Panc1 (cell line): ENCODE measurements at regions not wholly inside any gene's neighbourhood (a gene's known extent, or its start where the extent isn't known, plus 50 kb on each side); places are given as distances from the start of the nearest gene placed in this dataset.

Experiments used
- ATAC-seq: fragments of 200-7000 bp; cut with Tn5 transposase; 2 replicates; pipeline ENCODE4 v1.9.1; 2020; ENCODE audit warnings: mild to moderate bottlenecking, moderate library complexity
- BruUV-seq: library from RNA; stranded (reverse); fragments of 400-500 nt; replicated peaks from 2 replicates; lab custom pipeline; 2021; lab: Mats Ljungman, UMichigan
- CTCF ChIA-PET: fragments of 300-600 bp; sonication (Branson Sonifier 250); formaldehyde crosslinking; loops from one replicate; lab custom pipeline; 2022; ENCODE audit warnings: antibody characterized with exemption; lab: Charles Lee
- POLR2A ChIA-PET: fragments of 300-600 bp; sonication (Branson Sonifier 250); formaldehyde crosslinking; loops from one replicate; lab custom pipeline; 2022; ENCODE audit warnings: antibody characterized with exemption; lab: Charles Lee
- DNase-seq: peaks from one replicate; pipeline ENCODE4 v3.0.0-alpha.2; 2010; ENCODE audit warnings: low read depth, low spot score
- H3K27ac ChIP-seq: 2 replicates; pipeline ENCODE4 v1.5.1; 2011; ENCODE audit warnings: mild to moderate bottlenecking, low read length, inconsistent platforms
- H3K27me3 ChIP-seq: fragments of 200-500 bp; sonication (Bioruptor generic); 2 replicates; pipeline ENCODE4 v1.6.0; 2014; ENCODE audit warnings: low read length, inconsistent platforms; ENCODE audit not compliant: control insufficient read depth, insufficient read depth
- H3K36me3 ChIP-seq: fragments of 200-500 bp; sonication (Bioruptor generic); 2 replicates; pipeline ENCODE4 v1.5.1; 2014; ENCODE audit warnings: inconsistent platforms, mild to moderate bottlenecking, low read length, moderate library complexity; ENCODE audit not compliant: control insufficient read depth, insufficient read depth
- H3K4me1 ChIP-seq: 2 replicates; pipeline ENCODE4 v1.5.1; 2011; ENCODE audit warnings: inconsistent platforms, mild to moderate bottlenecking, low read length, moderate library complexity; ENCODE audit not compliant: control insufficient read depth, insufficient read depth
- H3K4me3 ChIP-seq, 2 experiments: 2 replicates each; pipeline ENCODE4 v1.5.1; 2011 to 2012; ENCODE audit warnings: low read depth in 2 of 2, low read length in 2 of 2, mild to moderate bottlenecking in 2 of 2, inconsistent platforms in 1 of 2, moderate library complexity in 1 of 2
- H3K9me3 ChIP-seq: fragments of 200-500 bp; sonication (Bioruptor generic); 2 replicates; pipeline ENCODE4 v1.5.1; 2014; ENCODE audit warnings: low read depth, mild to moderate bottlenecking, inconsistent platforms, low read length, moderate library complexity; ENCODE audit not compliant: control insufficient read depth, insufficient read depth
- CTCF ChIP-seq: fragments of 450-650 bp; IDR thresholded peaks from 2 replicates; pipeline ENCODE4 v1.5.1; 2017; ENCODE audit warnings: mild to moderate bottlenecking
- POLR2AphosphoS5 ChIP-seq: IDR thresholded peaks from 2 replicates; pipeline ENCODE4 v1.6.1; 2012; ENCODE audit warnings: mild to moderate bottlenecking, low read depth, low read length, moderate library complexity
- REST ChIP-seq, 2 experiments: IDR thresholded peaks; 2 replicates each; pipeline ENCODE4 v1.6.1; 2011 to 2012; ENCODE audit warnings: low read depth in 2 of 2, control low read depth in 1 of 2, low read length in 1 of 2, mild to moderate bottlenecking in 1 of 2, moderate library complexity in 1 of 2; ENCODE audit not compliant: insufficient read depth in 1 of 2
- SIN3A ChIP-seq: IDR thresholded peaks from 2 replicates; pipeline ENCODE4 v1.6.1; 2012; ENCODE audit warnings: low read depth, mild to moderate bottlenecking, low read length, moderate library complexity, borderline replicate concordance; ENCODE audit not compliant: insufficient read depth
- TCF7L2 ChIP-seq: IDR thresholded peaks from 2 replicates; pipeline ENCODE4 v1.6.1; 2011; ENCODE audit warnings: mild to moderate bottlenecking, low read depth, low read length, inconsistent platforms
- in situ Hi-C: cut with HindIII; loops from 2 replicates; pipeline ENCODE4 v1.10.0; 2016; ENCODE audit warnings: low sequenced_read_pairs, low pct_unique_long_range_greater_than_20kb
- intact Hi-C: fragments of 100-400 bp; cut with micrococcal nuclease; formaldehyde crosslinking; loops from one replicate; pipeline ENCODE4 v1.10.0; 2022; ENCODE audit not compliant: unreplicated experiment

GRCh38 chr6:160810238-160810637 lies 108.2 kb downstream of the PLG start:
- peak; percentile 94 for DNase-seq
- peak; percentile 99 for ATAC-seq
- Histone ChIP-seq H3K4me1 (peaks cover 9% of the 10 kb centered on the region), H3K27me3 (no peaks in the 10 kb centered on the region), H3K4me3 (peak overlapping the region in 1 of 2 experiments; percentile 31; a peak in 2 of 4 replicates), H3K36me3 (no peaks in the 10 kb centered on the region), H3K9me3 (peaks cover 17% of the 10 kb centered on the region; the same call in 1 of the 2 replicates), H3K27ac (peak overlapping the region; percentile 81)
- BruUV-seq: no TSS peak
- intact Hi-C loops: no loop called here
- ChIA-PET CTCF (no interaction called here), POLR2A (interaction anchor here (0.6 kb wide), 1 partner anchor 16 kb away, joined by 13 read pairs; no protein-coding TSS in a partner anchor)
- in situ Hi-C loops: no loop called here
- TF ChIP-seq CTCF (no peak), POLR2AphosphoS5 (peak; percentile 69; the same call in 1 of the 2 replicates)

GRCh38 chr6:160812097-160812496 lies 110.1 kb downstream of the PLG start:
- Histone ChIP-seq H3K27me3 (no peaks in the 10 kb centered on the region), H3K4me3 (no peak overlapping the region), H3K4me1 (peaks cover 9% of the 10 kb centered on the region), H3K36me3 (no peaks in the 10 kb centered on the region), H3K27ac (peak overlapping the region; percentile 52), H3K9me3 (peaks cover 13% of the 10 kb centered on the region; the same call in 1 of the 2 replicates)
- ATAC-seq (no peak), DNase-seq (no peak)
- intact Hi-C loops (no loop called here), in situ Hi-C loops (no loop called here)
- ChIA-PET CTCF (no interaction called here), POLR2A (no interaction called here)
- no TSS peak for BruUV-seq
- TF ChIP-seq CTCF: no peak
- TF ChIP-seq SIN3A: no peak
- TF ChIP-seq TCF7L2: no peak
- no peak for TF ChIP-seq POLR2AphosphoS5
- no peak for TF ChIP-seq REST (IDR thresholded peaks at IDR 0.05; ENCODE audit: insufficient read depth in 1 of 2, low read depth in 2 of 2, low read length in 1 of 2)
